Ishikawa (cell line): ENCODE measurements at regions not wholly inside any gene's neighbourhood (a gene's known extent, or its start where the extent isn't known, plus 50 kb on each side); places are given as distances from the start of the nearest gene placed in this dataset.

Source experiments
- CEBPB ChIP-seq: IDR thresholded peaks from 2 replicates; pipeline ENCODE4 v1.6.1; 2012
- CREB1 ChIP-seq: IDR thresholded peaks from 2 replicates; pipeline ENCODE4 v1.6.1; 2012; ENCODE audit warnings: low read depth
- EGR1 ChIP-seq: IDR thresholded peaks from 2 replicates; pipeline ENCODE4 v1.6.1; 2012
- EP300 ChIP-seq: IDR thresholded peaks from 2 replicates; pipeline ENCODE4 v1.6.1; 2012; ENCODE audit warnings: borderline replicate concordance
- FOXM1 ChIP-seq: IDR thresholded peaks from 2 replicates; pipeline ENCODE4 v1.6.1; 2012; ENCODE audit warnings: low read depth, borderline replicate concordance
- NFIC ChIP-seq: IDR thresholded peaks from 2 replicates; pipeline ENCODE4 v1.6.1; 2012
- RAD21 ChIP-seq: IDR thresholded peaks from 2 replicates; pipeline ENCODE4 v1.6.1; 2012; ENCODE audit warnings: low read depth
- TAF1 ChIP-seq: IDR thresholded peaks from 2 replicates; pipeline ENCODE4 v1.6.1; 2012; ENCODE audit warnings: low read depth, mild to moderate bottlenecking
- TCF12 ChIP-seq: IDR thresholded peaks from 2 replicates; pipeline ENCODE4 v1.6.1; 2012; ENCODE audit warnings: low read depth
- TEAD4 ChIP-seq: IDR thresholded peaks from 2 replicates; pipeline ENCODE4 v1.6.1; 2012
- YY1 ChIP-seq: IDR thresholded peaks from 2 replicates; pipeline ENCODE4 v1.6.1; 2012; ENCODE audit warnings: low read depth
- ZBTB7A ChIP-seq: IDR thresholded peaks from 2 replicates; pipeline ENCODE4 v1.6.1; 2012; ENCODE audit warnings: low read depth
- TF ChIP-seq, protein P1 (sequence below): IDR thresholded peaks from 2 replicates; pipeline ENCODE4 v1.6.1; 2012
- TF ChIP-seq, protein P2 (sequence below): IDR thresholded peaks from 2 replicates; pipeline ENCODE4 v1.6.1; 2012
- TF ChIP-seq, protein P3 (sequence below): IDR thresholded peaks from 2 replicates; pipeline ENCODE4 v1.6.1; 2012; ENCODE audit warnings: low read depth, mild to moderate bottlenecking

DNA sequence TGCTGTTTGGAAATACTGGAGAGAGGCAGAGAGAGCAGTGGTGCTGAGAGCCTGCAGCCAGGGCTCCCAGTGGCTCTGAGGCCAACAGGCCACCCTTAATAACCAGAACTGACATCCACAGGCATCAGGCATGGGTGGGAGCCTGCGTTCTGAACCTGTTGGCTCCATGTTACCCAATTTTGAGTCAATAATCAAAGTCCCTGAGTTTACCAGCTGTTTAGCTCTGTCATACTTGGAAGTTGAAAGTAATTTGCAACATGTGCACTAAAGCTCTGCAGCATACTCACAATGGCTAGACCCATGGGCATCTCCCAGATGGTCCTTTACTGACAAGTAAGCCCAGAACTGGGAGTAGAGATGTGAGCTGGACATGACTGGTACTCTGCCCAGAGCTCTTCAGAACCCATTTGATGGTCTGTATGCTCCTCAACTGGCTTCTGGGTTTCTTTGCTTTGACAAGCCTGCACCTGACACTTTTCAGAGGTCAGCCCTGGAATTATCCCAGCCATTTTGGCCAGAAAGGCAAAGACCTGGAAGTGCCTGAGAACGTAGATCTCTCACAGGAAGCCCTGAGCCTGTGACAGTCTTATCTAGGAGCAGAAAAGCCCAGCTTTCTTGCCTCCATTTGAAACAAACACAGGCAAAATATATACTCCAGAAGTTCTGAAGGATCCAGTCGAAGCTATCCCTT, 122.4 kb upstream of the CITED2 start:
- TF ChIP-seq, protein P1, sequence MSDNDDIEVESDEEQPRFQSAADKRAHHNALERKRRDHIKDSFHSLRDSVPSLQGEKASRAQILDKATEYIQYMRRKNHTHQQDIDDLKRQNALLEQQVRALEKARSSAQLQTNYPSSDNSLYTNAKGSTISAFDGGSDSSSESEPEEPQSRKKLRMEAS: no peak

DNA sequence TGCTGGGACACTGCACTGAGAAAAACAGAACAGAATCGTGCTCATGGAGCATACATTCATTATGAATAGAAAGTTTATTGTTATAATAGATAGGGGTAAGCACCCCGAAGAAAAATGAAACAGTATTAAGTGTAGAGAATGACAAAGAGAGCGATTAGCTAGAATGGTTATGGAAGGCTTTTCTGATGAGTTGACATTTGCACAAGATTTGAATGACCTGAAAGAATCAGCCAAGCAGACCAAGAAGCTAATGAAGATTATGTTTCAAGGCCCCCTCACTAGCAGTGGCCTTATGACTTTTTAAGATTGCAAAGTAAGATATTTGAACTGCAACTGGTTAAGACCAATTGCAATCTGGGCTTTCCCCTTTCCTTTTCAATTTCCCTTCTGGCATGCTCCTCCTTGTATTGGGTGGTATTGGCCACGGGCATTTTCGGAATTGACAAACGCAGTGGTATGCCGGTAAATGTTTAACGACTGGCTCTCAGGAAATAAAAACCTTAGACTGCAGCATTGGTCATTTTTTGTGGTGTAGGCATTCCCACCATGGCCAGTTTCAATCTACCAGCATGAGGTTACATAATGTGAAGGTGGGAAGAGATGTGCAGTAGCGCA, 120.0 kb upstream of the CITED2 start:
- TF ChIP-seq CEBPB (no peak), TCF12 (no peak), TAF1 (no peak)

DNA sequence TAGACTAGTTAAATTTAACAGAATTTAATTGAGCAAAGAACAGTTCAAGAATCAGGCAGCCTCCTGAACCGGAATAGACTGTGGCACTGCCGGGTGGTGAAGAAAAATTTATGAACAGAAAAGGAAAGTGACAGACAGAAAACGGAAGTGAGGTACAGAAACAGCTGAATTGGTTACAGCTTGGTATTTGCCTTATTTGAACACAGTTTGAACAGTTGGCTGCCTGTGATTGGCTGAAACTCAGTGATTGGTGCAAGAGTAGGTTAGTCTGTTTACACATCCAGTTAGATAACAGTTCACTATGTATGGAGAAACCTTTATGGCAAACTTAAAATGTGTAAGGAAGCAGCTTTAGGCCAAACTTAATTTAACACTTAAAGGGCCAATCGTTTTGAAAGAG, 116.0 kb upstream of the CITED2 start:
- no peak for TF ChIP-seq CEBPB
- no peak for TF ChIP-seq ZBTB7A
- TF ChIP-seq TCF12: no peak
- TF ChIP-seq EP300: no peak
- TF ChIP-seq, protein P2, sequence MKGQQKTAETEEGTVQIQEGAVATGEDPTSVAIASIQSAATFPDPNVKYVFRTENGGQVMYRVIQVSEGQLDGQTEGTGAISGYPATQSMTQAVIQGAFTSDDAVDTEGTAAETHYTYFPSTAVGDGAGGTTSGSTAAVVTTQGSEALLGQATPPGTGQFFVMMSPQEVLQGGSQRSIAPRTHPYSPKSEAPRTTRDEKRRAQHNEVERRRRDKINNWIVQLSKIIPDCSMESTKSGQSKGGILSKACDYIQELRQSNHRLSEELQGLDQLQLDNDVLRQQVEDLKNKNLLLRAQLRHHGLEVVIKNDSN: no peak
- no peak for TF ChIP-seq TAF1
- TF ChIP-seq, protein P3, sequence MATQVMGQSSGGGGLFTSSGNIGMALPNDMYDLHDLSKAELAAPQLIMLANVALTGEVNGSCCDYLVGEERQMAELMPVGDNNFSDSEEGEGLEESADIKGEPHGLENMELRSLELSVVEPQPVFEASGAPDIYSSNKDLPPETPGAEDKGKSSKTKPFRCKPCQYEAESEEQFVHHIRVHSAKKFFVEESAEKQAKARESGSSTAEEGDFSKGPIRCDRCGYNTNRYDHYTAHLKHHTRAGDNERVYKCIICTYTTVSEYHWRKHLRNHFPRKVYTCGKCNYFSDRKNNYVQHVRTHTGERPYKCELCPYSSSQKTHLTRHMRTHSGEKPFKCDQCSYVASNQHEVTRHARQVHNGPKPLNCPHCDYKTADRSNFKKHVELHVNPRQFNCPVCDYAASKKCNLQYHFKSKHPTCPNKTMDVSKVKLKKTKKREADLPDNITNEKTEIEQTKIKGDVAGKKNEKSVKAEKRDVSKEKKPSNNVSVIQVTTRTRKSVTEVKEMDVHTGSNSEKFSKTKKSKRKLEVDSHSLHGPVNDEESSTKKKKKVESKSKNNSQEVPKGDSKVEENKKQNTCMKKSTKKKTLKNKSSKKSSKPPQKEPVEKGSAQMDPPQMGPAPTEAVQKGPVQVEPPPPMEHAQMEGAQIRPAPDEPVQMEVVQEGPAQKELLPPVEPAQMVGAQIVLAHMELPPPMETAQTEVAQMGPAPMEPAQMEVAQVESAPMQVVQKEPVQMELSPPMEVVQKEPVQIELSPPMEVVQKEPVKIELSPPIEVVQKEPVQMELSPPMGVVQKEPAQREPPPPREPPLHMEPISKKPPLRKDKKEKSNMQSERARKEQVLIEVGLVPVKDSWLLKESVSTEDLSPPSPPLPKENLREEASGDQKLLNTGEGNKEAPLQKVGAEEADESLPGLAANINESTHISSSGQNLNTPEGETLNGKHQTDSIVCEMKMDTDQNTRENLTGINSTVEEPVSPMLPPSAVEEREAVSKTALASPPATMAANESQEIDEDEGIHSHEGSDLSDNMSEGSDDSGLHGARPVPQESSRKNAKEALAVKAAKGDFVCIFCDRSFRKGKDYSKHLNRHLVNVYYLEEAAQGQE: no peak
- TF ChIP-seq YY1: no peak
- TF ChIP-seq TEAD4: no peak
- no peak for TF ChIP-seq NFIC
- TF ChIP-seq, protein P1: no peak
- no peak for TF ChIP-seq CREB1
- TF ChIP-seq FOXM1: no peak
- TF ChIP-seq RAD21: no peak
- no peak for TF ChIP-seq EGR1

- TF ChIP-seq CEBPB (no peak), YY1 (no peak), TCF12 (no peak), TEAD4 (no peak), EGR1 (no peak), CREB1 (no peak)
- TF ChIP-seq, protein P1: no peak
Measured at GRCh38 chr6:139486476-139486799, 112.0 kb upstream of the CITED2 start.

- TF ChIP-seq CREB1 (no peak), CEBPB (no peak), RAD21 (no peak), YY1 (no peak), TEAD4 (no peak), TCF12 (no peak), FOXM1 (no peak), NFIC (no peak), TAF1 (no peak), EGR1 (no peak), EP300 (no peak), ZBTB7A (no peak)
- TF ChIP-seq, protein P1: no peak
- TF ChIP-seq, protein P2: no peak
- TF ChIP-seq, protein P3: no peak
Measured at GRCh38 chr6:139485742-139486475, 111.5 kb upstream of the CITED2 start.

- TF ChIP-seq, protein P1: no peak
- TF ChIP-seq EP300: no peak
- no peak for TF ChIP-seq CREB1
- TF ChIP-seq CEBPB: no peak
- TF ChIP-seq, protein P2: no peak
- no peak for TF ChIP-seq EGR1
- TF ChIP-seq FOXM1: no peak
- no peak for TF ChIP-seq TCF12
- TF ChIP-seq ZBTB7A: no peak
- TF ChIP-seq YY1: no peak
- TF ChIP-seq, protein P3: no peak
Measured at GRCh38 chr6:139485185-139485584, 110.7 kb upstream of the CITED2 start.
